Left cardiac atrium (tissue), 4 donors: ENCODE measurements at regions not wholly inside any gene's neighbourhood (a gene's known extent, or its start where the extent isn't known, plus 50 kb on each side); places are given as distances from the start of the nearest gene placed in this dataset.
A peak's percentile ranks its signal among the peaks of the same experiment; 100 is the strongest.
"Not testable (repeated sequence)": the region's sequence is repeated elsewhere in the genome, so short reads cannot be mapped to it uniquely, and the experiment has no call there.

Experiments
- ATAC-seq, 2 donors: fragments of 200-7000 bp; cut with Tn5 transposase; one replicate each; pipeline ENCODE4 v1.9.1; 2020; ENCODE audit warnings: mild to moderate bottlenecking in 2 of 2, moderate library complexity in 2 of 2
- DNase-seq: peaks from one replicate; pipeline ENCODE4 v3.0.0-alpha.2; 2020
- intact Hi-C, 2 donors: fragments of 100-400 bp; cut with DNase I; formaldehyde crosslinking; loops; one replicate each; pipeline versions ENCODE4 v1.14.1 to v1.15.1; 2022 to 2023
- donor health status: DM: no; HTN: yes; CAD: no.
- donor health status: DM: no; HTN: yes; CAD: no; lungs with severe emphysema.
- donor health status: DM: yes; HTN: yes; CAD: no.
- donor health status: Dilated cardiomyopathy.

GRCh38 chr10:128571745-128572144 is 445.5 kb upstream of the MKI67 start:
- intact Hi-C loops = no loop called here
- ATAC-seq (no peak), DNase-seq (no peak)

DNA sequence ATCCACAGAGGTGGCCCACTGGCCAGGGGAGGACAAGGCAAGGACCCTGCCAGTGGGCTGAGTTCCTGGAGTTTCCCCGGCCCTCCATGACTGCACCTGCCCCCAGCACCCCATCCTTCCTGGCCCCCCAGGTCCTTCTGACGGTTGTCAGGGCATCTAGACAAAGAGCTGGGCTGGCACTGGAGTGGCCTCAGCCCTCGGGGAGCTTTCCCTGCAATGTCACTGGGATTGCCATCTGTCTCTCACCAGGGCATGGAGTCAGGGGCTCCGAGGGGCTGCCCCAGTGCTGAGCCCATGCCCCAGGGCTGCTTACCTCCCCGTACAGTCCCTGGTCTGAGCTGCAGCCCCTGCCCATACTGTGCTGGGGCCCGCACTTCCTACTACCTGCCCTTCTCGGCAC is 446.5 kb upstream of the MKI67 start:
- ATAC-seq = no peak
- no peak for DNase-seq
- intact Hi-C loops = no loop called here

DNA sequence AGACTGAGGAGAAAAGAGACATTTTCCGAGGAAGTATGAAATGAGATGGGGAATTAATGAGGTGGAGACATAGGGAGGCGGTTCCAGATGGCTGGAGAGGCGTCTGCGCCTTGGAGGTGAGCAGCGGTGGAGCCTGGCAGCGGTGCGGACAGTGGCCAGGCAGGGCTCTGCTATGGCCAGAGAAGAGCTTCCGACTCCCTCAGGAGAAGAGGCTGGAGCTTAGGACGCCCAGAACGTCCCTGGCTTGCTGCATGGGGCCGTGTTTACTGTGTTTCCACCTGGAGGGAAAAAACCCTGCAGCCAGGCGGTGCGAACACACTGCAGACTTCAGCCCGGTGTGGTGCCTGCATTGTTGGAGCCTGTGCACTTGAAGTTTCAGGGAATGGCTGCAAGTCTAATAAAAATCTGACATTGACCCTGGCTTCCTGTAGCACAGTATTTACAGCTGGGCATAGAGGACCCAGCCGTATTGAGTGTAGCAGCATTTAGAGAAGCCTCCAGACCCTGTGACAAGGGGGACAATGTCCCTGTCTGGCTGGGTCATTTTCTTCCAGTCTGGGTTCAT is 447.1 kb upstream of the MKI67 start:
- intact Hi-C loops = no loop called here
- no peak for ATAC-seq
- no peak for DNase-seq

DNA sequence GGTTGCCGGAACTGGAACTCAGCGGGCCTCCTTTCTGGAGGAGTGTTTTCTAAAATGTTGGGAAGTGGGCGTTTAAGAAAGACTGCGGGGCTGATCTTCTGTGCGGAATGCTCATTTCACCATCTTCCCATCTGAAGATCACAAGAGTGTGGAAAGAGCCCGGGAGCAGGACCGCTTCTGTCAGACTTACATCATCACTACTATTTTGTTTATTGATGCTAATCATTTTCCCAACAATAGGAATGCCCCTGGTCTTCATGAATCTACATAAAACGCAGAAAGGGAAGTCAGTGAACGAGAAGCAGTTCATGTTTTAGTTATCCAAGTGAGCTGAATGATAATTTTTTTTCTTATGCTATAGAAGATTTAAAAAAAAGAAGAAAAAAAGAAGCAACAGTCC is 447.8 kb upstream of the MKI67 start:
- ATAC-seq (no peak), DNase-seq (no peak)
- intact Hi-C loops = no loop called here

GRCh38 chr10:128574581-128575210 is 448.5 kb upstream of the MKI67 start:
- DNase-seq = no peak
- no peak for ATAC-seq
- intact Hi-C loops = no loop called here

DNA sequence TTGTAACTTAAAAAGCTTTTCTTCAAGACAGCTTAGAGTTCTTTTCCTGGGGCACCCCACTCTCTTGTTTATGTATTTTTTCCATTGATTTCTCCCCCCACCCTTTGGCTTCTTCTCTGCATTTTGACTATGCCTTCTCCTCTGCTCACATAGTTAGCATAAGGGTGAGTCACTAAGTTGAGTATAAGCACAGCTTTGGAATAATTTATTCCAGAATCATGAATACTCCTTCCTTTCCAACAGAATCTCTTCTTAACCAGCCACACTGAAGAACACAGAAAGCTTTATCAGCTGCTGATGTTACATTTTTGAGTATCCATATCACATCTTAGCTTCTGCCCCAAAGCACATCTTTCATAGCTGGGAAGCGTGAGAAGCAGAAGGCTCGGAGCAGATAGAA is 449.5 kb upstream of the MKI67 start:
- ATAC-seq = no peak
- intact Hi-C loops = no loop called here

DNA sequence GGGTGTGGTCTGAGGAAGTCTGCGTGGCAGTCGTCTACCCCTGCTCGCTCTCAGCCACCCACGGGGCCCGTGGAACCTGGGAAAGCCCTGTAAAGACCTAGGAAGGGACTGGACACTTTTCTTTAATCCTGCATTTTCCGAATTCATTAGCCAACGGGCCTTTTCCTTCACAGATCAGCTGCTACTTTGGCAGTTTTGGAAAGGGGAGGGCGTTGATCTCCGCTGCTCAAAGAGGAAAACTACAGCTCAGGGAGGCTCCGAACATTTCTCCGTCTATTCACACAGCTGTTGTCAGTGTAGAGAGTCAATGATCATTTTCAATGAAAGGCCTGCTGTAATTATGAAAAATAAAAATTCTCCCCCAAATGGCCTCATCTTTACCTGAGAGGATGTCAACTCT is 450.1 kb upstream of the MKI67 start:
- ATAC-seq (no peak), DNase-seq (no peak)
- intact Hi-C loops = no loop called here

More for the DNA sequence above, 449.5 kb upstream of the MKI67 start:
- DNase-seq = no peak

- no peak for ATAC-seq
- no peak for DNase-seq
- intact Hi-C loops = no loop called here
These were observed 450.9 kb upstream of the MKI67 start for GRCh38 chr10:128576943-128577670.

DNA sequence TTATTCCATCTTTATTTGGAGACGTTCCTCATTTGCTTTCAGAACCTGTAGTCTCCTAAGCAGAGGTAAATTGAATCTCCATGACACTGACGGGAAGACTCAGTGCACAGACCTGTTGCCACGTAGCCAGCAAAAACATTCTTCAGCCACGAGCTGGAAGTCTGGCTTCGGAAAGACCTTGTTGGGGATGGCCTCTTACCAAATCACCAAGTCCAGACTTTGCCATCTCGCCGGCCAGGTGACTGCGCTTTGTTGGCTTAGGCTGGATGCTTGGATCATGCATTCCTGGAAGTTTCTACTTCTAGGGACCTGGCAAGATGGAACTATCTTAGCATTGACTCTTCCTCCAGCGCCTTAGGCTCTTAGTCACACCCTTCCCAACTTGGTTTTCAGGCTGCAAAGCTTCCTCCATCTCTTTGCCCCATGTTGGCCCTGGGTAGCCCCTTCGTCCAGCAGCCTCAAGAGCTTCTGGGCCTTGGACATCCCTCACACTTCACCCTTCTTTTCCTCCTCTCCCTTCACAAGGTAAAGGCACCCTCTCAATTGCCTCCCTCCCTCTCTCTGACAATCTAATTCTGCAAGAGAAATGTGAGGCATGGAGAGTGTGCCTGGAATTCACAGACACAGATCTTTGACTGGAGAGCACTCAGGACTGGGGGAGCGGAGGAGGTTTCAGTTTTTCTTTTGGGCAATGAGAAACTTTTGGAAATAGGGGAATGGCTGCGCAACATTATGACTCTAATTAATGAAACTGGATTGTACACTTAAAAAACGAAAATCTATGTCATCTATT is 451.9 kb upstream of the MKI67 start:
- intact Hi-C loops = no loop called here
- ATAC-seq (no peak), DNase-seq (no peak)

DNA sequence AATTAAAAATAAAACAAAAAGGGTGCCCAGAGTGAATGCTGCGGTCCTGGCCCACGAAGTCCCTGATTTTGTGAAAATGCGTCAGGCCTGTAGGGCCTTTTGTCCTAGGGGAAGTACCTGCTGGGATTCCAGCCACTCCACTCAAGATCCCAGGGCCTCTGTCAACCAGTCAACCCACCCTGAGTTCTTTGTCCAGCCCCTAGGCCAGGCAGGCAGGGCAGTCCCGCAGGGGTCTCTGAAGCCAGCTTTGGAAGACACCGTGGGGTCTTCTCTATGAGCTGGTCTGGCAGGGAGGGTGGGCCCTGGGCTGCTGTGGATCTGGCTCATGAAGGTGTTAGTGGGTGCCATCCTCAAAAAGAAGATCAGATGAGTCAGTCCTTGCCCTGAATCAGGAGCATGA is 452.5 kb upstream of the MKI67 start:
- intact Hi-C loops = no loop called here
- ATAC-seq = no peak

GRCh38 chr10:128579280-128579865 is 453.1 kb upstream of the MKI67 start:
- no peak for ATAC-seq
- DNase-seq = no peak
- intact Hi-C loops = no loop called here

More for the DNA sequence above, 452.5 kb upstream of the MKI67 start:
- DNase-seq = no peak

DNA sequence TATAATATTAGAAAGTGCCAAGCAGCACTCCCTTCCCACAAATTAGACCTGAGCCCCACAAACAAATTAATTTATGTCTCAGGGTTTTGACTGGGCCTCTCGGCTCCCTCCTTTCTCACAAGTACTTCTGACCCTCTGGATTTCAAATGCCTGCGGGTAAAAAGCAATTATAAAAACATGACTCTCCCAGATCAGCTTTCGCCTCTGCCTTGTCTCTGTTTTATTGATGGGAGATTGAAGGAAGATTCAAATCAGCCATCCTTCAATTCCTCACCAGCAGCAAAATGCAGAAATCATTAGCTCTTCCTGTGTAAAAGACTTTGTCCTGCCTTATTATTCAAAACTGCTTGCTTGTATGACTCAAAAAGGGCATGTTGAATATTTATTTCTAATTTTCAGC is 453.7 kb upstream of the MKI67 start:
- intact Hi-C loops = no loop called here
- ATAC-seq (no peak), DNase-seq (no peak)

GRCh38 chr10:128583125-128583524 is 456.9 kb upstream of the MKI67 start:
- ATAC-seq, intact Hi-C loops, DNase-seq: not testable (repeated sequence)

DNA sequence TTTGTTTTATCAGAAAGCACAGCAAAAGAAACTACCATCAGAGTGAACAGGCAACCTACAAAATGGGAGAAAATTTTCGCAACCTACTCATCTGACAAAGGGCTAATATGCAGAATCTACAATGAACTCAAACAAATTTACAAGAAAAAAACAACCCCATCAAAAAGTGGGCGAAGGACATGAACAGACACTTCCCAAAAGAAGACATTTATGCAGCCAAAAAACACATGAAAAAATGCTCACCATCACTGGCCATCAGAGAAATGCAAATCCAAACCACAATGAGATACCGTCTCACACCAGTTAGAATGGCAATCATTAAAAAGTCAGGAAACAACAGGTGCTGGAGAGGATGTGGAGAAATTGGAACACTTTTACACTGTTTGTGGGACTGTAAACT is 460.4 kb upstream of the MKI67 start:
- ATAC-seq, DNase-seq, intact Hi-C loops: not testable (repeated sequence)

DNA sequence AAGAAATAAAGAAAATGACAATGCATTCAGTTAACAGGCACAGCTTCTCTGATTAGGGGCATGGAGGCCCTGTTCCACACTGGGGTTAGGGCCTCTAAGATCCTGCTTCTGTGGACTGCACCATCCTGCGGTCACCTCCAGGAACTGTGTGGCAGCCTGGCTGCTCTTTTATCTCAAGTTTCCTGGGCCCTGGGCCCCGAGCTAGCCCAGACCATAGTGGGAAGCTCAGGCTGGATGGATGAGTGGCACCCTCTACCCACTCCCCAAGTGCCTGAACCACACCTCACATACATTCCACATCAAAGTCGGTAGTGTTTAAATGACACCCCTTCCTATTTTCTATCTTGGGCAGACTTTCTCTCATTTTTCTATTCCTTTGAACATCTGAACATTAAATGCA is 461.5 kb upstream of the MKI67 start:
- intact Hi-C loops = no loop called here
- ATAC-seq (no peak), DNase-seq (no peak)

GRCh38 chr10:128588402-128588801 is 462.2 kb upstream of the MKI67 start:
- intact Hi-C loops = no loop called here
- no peak for DNase-seq
- no peak for ATAC-seq

- ATAC-seq (no peak), DNase-seq (no peak)
- intact Hi-C loops = no loop called here
These were observed 468.5 kb upstream of the MKI67 start for GRCh38 chr10:128594688-128595087.

DNA sequence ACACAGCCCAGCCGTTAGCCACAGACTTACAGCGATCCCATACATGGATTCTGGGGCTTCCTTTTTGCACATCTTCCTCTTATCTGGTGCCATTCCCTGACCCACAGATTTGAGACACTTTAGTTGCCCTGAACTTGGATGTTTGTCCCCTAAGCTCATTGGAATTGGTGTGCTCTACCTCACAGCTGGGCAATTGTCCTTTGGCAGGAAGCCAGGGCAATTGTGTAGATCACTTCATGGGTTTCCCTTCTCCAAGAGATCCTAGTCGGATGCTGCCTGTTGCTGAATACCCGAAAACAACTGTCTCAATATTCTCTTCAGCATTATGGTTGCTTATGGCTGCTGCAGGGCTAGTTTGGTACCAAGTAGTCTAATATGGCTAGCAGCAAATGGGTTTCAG is 470.7 kb upstream of the MKI67 start:
- no peak for ATAC-seq
- DNase-seq = no peak

GRCh38 chr10:128599030-128599429 is 472.8 kb upstream of the MKI67 start:
- ATAC-seq (no peak), DNase-seq (no peak)
- intact Hi-C loops = no loop called here

More for the DNA sequence above, 470.7 kb upstream of the MKI67 start:
- intact Hi-C loops = no loop called here

GRCh38 chr10:128599538-128599937 is 473.3 kb upstream of the MKI67 start:
- intact Hi-C loops = no loop called here
- peak in 1 of 2 donors; percentile 59 for ATAC-seq
- DNase-seq = no peak
